CD4-positive, alpha-beta T cell treated with Interleukin-2 at 100 ng/mL for 4 hours (primary cell): ENCODE measurements at regions not wholly inside any gene's neighbourhood (a gene's known extent, or its start where the extent isn't known, plus 50 kb on each side); places are given as distances from the start of the nearest gene placed in this dataset.

ENCODE experiments used
- DNase-seq: peaks from one replicate; pipeline ENCODE4 v3.0.0-alpha.2; 2020; ENCODE audit warnings: low spot score

- no peak for DNase-seq
Observed at GRCh38 chr2:100660851-100661584, 98.2 kb downstream of the PDCL3 start.

GRCh38 chr2:100662866-100663265 is 100.1 kb downstream of the PDCL3 start:
- no peak for DNase-seq

DNA sequence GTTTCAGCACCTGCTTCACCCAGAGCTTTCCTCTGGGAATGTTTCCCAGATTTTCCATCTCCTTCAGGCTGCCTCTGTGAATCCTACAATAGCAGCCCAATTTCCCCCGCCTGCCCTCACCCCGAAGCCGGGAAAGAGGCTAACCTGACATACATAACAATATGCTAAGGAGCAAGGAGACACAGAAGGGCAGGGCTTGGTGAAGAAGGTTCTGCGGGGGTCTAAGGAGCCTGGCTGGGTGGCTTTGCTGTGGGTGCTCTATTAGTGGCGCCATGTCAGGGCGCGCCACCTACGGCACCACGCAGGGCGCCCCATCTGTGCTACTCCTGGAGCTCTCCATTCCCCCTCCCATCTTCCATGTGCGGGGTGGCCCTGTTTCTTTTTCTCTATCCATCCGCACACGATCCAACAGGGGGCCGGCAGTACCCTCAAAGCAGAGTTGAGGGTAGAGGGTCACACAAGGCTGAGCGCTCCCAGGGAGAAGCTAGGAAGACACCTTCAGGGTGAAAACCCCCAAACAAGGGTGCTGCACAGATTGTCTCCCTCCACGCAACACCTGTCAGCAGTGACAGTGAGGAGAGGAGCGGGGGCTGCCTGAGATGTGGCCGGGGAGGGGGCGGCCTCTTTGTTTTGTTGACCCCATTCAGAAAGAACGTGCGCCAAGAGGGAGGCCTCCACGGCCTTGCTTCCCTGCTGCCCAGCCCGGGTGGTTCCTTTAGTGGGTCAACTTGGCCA is 101.4 kb downstream of the PDCL3 start:
- DNase-seq, result no peak

- DNase-seq, result no peak
Observed at GRCh38 chr2:100664756-100665101, 101.9 kb downstream of the PDCL3 start.

DNA sequence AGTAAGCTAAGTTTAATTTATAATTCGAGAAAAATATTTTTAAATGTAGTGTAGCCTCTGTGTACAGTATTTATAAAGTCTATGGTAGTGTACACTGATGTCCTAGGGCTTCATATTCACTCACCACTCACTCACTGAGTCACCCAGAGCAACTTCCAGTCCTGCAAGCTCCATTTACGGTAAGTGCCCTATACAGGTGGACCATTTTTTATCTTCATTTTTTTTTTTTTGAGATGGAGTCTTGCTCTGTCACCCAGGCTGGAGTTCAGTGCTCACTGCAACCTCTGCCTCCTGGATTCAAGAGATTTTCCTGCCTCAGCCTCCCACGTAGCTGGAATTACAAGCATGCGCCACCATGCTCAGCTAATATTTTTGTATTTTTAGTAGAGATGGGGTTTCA is 104.2 kb downstream of the PDCL3 start:
- DNase-seq, result no peak

DNA sequence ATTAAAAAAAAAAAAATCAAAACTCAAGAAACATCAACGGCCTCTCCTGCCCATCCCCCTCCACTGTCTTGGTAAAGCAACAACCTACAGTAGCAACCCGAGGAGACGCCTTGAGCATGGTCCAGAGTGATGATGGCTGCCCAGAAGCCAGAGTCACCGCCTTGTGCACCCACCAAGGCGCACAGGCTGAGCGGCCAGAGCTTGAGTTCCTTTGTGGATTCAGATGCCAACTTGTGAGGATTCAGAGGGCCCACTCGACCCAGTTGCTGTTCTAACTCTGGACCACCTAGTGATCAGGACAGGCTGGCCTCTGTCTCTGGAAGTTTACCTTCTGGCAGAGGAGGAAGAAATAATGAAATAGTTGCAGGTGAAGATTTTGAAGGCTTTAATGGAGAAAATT is 105.0 kb downstream of the PDCL3 start:
- no peak for DNase-seq

DNA sequence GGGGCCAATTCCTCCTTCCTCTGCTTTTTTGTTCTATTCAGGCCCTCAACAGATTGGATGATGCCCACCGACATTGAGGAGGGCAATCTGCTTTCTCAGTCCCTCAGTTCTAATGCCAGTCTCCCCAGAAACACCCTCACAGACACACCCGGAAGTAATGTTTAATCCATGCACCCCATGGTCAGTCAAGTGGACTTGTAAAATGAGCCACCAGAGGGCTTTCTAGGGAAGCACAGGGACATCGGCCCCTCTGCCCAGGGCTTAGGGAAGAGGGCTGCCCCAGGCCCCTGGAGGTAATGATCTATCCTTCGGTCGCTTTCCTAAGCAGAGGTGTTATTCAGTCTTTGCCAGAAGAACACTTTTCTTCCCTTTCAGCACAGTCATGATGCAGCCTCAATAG is 107.4 kb downstream of the PDCL3 start:
- no peak for DNase-seq

DNA sequence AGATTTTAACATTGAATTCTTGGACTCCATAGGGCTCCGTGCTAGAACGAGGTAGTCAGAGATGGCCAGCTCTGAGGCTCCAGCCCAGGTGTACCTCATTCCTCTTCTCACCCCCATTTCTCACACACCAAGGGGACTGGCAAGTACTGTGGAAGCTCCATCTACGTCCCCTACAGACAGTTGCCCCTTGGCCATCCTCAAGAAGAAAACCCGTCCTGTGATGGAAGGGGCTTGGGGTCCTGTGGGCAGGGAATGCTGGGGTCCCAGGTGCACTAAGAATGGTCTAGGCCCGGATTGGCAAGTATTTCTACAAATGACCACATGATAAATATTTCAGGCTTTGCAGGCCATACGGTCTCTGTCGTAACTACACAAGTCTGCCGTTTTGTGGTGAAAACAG is 110.3 kb downstream of the PDCL3 start:
- no peak for DNase-seq

GRCh38 chr2:100673691-100674485 is 111.1 kb downstream of the PDCL3 start:
- no peak for DNase-seq

DNA sequence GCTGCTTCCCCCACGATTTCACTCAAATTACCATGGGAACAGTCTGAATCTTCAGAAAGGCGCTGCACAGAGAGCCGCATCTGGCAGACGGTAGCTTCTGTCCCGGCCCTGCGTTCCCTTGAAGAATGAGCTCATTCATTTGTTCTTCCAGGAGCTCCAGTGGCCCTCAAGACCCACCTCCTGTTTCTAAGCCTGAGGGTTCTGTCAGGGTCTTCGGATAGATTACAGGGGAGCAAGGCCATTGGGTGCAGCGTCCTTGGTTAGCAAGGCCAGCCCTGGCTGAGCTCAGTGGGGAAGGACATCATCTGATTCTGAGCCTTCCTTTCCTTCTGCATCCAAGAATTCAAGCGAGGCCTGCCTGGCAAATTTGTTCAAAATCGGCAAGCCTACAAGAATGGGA is 111.9 kb downstream of the PDCL3 start:
- no peak for DNase-seq

DNA sequence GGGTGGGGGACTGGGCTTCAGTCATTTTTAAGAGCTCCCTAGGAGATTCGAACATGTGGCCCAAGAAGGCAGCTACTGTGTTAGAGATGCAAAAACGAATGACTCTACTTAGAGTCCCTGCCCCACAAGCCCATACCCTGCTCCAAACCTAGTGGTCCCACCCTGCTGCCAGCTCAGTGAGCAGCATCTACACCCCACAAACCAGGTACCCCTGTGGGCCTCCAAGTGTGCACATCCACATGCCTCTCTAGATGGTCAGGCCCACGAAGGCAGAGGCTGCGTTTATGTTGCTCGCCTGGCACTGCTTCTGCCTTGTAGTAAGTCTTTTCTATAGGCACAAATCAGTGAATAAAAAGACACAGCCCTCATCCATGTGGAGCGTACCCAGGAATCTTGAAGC is 112.6 kb downstream of the PDCL3 start:
- no peak for DNase-seq

DNA sequence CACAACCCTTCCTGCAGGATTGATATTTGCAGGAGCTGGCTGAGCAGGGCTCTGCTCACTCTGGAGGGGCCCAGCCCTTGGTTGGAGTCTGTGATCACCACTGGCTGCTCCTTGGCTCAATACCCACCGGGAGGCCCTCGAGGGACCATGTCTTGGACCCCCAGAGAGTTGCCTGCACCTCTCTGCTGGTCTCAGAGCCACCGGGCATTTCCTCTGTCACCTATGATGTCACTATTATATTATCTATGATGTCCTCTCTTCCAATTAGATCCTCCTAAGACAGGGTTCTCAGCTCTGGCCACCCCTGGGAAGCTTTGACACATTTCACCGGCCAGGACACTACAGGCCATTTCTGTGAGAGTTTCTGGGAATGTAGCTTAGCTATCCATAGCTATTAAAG is 113.1 kb downstream of the PDCL3 start:
- DNase-seq, result no peak

GRCh38 chr2:100676346-100676745 is 113.6 kb downstream of the PDCL3 start:
- DNase-seq, result no peak

GRCh38 chr2:100677611-100678185 is 114.9 kb downstream of the PDCL3 start:
- DNase-seq, result no peak

GRCh38 chr2:100679211-100679610 is 116.4 kb downstream of the PDCL3 start:
- DNase-seq, result no peak

DNA sequence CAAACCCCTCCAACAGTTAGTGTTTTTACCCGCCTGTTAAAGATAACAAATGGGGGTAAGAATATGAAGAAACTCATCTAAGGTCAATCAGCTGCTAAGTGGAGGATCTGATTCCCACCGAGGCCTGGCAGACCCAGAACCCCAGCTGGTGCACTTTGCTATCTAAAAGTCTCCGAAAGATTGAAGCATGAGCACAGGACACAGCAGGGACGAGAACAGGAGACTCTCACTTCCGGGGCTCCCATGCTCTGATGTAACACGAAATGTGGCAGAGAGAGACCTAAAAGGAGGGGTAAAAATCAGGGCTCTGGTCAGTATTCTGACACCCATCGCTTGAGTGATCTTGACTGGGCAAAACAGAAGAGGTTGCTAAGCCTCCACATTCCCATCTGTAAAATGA is 119.7 kb downstream of the PDCL3 start:
- DNase-seq, result no peak

DNA sequence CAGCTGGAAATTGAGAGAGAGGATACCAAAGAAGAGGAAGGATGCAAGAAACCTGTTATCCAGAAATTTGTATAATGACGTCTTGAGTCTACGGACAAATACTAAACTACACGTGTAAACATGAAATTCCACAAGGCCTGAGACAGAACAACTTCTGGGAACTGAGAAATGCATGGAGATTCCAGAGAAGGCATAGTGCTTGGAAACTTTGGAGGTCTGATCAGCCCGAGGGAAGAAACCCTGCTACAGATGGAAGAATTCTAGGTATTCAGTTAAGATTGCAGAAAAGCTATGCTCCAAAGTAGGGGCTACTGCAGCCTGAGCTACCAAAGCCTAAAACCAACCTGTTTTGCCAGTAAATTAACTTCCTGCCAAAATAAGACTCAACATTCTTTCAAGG is 120.4 kb downstream of the PDCL3 start:
- DNase-seq, result no peak

DNA sequence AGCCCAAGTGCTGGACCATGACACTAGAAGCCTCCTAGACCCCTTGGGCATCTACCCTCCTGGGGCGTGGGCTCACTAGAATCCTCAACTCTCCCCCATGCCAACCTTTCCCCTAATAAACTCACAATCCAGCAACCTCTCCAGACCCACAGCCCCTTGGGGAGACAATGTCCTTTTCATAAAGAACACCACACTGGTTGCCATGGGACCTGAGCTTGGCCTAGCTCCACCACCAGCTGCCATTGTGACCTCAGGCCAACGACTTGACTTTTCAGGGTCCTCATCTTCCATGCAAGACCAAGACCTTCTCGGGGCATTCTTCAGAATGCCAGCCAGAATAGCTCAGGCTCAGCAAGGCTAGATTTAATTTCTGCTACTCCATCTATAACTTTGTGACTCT is 128.1 kb upstream of the NPAS2 start:
- no peak for DNase-seq

DNA sequence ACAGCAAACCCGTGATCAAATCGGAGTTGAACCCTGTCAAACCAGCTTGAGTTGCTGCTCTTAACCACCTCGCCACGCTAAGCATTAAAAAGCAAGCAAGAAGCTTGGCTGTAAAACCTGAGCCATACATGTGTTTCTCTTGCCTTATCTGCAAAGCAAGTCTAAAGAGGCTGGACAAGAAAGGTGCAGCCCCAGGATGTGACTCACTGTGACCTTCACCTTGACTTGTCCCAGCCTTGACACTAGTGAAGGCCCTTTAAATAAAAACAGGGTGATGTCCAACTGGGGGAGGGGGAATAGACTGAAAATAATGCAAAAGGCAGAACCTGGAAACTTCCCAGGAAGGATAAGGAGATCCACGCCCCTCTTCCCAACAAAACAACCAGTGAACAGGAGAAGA is 127.6 kb upstream of the NPAS2 start:
- DNase-seq, result no peak

- DNase-seq, result no peak
Observed at GRCh38 chr2:100692906-100693305, 127.0 kb upstream of the NPAS2 start.

GRCh38 chr2:100699131-100699530 is 120.8 kb upstream of the NPAS2 start:
- DNase-seq, result no peak

- no peak for DNase-seq
Observed at GRCh38 chr2:100702438-100703109, 117.4 kb upstream of the NPAS2 start.
